Fibroblast of lung (primary cell): ENCODE measurements at regions not wholly inside any gene's neighbourhood (a gene's known extent, or its start where the extent isn't known, plus 50 kb on each side); places are given as distances from the start of the nearest gene placed in this dataset.

ENCODE experiments used
- CTCF ChIP-seq, 2 donors: IDR thresholded peaks in 1 of 2; conservative IDR thresholded peaks in 1 of 2; 1 replicate in 1 of 2; 2 replicates in 1 of 2; pipeline ENCODE4 v1.5.1; 2011 to 2012; ENCODE audit warnings: low read length in 2 of 2, control low read depth in 1 of 2, inconsistent platforms in 1 of 2, low read depth in 1 of 2, mild to moderate bottlenecking in 1 of 2
- EZH2 ChIP-seq: IDR thresholded peaks from 2 replicates; pipeline ENCODE4 v1.5.1; 2012; ENCODE audit warnings: low read length, control low read depth, mild to moderate bottlenecking; ENCODE audit errors: missing control alignments

GRCh38 chr13:88360761-88361160, 689.6 kb downstream of the SLITRK5 start:
- TF ChIP-seq CTCF (conservative IDR thresholded peaks at IDR 0.05 in 1 of 2, IDR thresholded peaks at IDR 0.05 in 1 of 2; ENCODE audit: low read depth in 1 of 2, low read length in 2 of 2) (no peak), EZH2 (no peak)
